Hepatic stellate cell (primary cell): ENCODE measurements at regions not wholly inside any gene's neighbourhood (a gene's known extent, or its start where the extent isn't known, plus 50 kb on each side); places are given as distances from the start of the nearest gene placed in this dataset.

Experiments used
- DNase-seq: peaks from one replicate; pipeline ENCODE4 v3.0.0; 2011; ENCODE audit warnings: low spot score

GRCh38 chr19:31946491-31946890 lies 398.9 kb upstream of the ZNF507 start:
- DNase-seq: no peak

GRCh38 chr19:31947436-31948115 lies 397.8 kb upstream of the ZNF507 start:
- no peak for DNase-seq

GRCh38 chr19:31952693-31953092 lies 392.7 kb upstream of the ZNF507 start:
- DNase-seq: no peak

GRCh38 chr19:31955061-31955460 lies 390.3 kb upstream of the ZNF507 start:
- no peak for DNase-seq

- DNase-seq: no peak
Measured at GRCh38 chr19:31955884-31956283, 389.5 kb upstream of the ZNF507 start.

GRCh38 chr19:31956771-31957392 lies 388.5 kb upstream of the ZNF507 start:
- no peak for DNase-seq

DNA sequence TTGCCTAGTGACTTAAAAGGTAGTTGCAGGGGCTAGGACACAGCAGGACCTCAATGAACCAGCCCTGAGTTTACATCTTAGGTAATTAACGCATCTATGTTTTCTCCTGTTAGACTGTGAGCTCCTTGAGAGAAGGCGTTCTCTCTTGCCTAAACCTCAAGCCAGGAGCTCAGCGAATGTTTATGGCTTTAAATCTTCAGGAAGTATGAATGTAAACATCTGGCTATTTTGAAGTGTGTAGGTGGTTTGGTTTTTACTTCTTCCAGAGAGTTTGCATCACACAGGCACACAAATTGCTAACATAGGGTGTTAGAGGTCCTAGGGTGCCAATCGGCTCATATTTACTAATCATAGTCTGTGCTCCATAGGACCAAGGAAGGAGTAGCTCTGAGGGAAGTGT lies 387.7 kb upstream of the ZNF507 start:
- DNase-seq: no peak

DNA sequence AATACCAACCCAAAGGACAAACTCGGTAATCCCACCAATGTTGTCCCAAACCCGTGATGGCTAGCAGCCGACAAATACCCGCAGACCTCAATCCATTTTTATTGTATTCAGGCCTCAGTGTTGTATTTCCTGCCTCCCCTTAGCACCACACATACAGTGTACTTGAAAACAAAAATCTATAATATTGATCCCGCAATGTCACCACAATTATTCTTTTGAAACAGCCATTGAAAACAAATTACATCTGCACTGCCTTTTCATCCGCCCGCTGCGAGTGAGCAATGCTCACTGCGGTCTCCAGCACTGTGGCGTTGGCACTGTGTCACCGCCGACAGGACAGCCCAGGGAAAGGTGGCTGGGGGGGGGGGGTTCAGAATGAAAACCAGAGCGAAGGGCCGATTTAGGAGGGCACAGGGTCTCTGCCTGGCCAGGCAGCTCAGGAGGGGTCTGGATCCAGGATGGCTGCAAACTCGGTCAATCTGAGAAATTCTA lies 385.8 kb upstream of the ZNF507 start:
- no peak for DNase-seq

- no peak for DNase-seq
Measured at GRCh38 chr19:31960474-31960873, 384.9 kb upstream of the ZNF507 start.

DNA sequence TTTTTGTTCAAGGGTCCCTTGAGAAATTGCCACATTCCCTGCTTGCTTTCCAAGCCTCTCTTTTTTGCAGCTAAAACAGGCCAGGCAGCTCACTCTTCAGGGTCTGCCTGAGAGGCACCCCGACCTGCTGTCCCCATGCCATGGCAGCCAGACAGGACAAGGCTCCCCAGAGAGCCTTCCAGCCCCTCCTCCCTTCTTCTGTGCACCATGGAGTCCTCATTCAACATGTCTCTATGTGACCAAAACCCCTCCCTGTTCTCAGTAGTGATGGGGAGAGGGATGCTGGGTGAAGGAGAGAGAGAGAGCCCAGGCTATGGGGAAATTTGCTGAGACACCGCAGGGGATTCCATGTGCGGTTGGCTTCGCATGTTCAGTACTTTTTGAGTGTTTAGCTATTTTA lies 384.2 kb upstream of the ZNF507 start:
- DNase-seq: no peak

GRCh38 chr19:31961667-31962066 lies 383.7 kb upstream of the ZNF507 start:
- no peak for DNase-seq

- DNase-seq: no peak
Measured at GRCh38 chr19:31962561-31962996, 382.8 kb upstream of the ZNF507 start.

DNA sequence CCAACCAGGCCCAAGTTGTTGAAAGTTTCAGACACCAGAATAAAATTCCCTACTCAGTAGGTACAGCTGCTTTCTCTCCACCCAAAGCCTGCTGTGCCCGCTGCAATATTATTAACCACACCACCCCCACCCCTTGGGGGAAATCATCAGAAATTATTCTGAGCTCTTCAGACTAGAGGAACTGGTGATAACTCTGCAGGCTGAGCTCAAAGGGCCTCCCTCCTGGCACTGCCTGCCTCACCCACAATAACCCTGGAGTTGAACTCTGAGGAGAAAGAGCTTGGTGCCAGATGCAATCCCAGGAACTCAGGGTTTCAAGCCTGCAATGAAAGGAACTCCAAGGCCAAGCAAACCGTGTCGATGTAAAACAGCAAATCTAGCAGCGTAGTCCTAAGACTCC lies 381.7 kb upstream of the ZNF507 start:
- no peak for DNase-seq

GRCh38 chr19:31969016-31969415 lies 376.4 kb upstream of the ZNF507 start:
- DNase-seq: no peak

DNA sequence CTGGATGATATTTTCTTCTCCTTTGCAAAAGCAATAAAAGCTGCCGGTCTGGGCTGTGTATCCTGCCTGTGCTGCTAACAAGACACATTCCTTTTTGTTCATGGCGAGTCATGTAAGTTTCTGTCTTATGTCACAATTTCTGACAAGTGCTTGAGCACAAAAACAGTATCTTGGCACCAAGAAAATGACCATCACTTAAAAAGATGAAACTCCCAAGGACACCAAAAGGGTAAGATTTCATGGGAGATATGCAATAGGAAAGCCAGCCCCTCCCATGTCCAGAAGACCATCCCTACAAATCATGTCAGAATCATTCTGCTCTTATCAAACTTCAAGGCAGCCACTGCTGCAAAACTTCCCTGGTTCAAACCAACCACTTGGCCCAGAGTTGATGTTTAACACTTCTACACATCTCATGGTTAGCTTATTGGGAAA lies 375.4 kb upstream of the ZNF507 start:
- DNase-seq: no peak

DNA sequence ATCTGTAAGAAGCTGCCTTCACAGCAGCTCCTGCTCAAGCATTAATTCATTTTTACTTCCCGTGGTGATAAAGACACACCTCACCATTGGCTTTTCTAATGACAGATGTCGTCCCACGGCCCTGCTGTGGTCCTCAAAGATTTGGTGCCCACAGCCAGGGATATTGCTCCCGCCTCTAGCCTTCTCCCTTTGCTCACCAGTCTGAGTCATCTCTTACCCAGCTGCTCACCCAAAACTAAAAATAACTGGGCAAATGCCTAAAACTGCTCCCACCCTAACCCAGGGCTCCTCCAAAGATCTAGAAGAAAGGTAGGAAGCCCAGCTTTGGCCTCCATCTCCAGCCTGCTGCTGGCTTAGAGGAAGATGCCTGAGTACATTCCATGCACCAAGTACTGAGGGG lies 371.1 kb upstream of the ZNF507 start:
- no peak for DNase-seq

DNA sequence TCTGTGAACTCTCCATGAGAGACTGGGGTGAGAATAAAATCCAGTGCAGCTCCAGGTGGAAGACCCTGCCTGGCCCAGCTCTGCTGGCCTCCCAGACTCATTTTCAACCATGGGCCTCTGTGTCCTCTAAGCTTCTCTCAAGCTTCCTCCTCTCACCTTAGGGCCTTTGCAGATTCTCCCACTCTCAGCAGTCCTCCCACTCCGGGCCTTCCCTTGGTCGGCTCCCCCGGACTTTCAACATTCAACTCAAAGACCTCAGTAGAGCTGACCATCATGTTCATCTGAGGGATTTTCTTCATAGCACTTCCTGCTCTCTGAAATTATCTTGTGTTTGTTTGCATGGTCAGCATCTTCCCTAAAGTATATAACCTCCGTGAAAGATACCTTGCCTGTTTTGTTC lies 370.5 kb upstream of the ZNF507 start:
- no peak for DNase-seq

DNA sequence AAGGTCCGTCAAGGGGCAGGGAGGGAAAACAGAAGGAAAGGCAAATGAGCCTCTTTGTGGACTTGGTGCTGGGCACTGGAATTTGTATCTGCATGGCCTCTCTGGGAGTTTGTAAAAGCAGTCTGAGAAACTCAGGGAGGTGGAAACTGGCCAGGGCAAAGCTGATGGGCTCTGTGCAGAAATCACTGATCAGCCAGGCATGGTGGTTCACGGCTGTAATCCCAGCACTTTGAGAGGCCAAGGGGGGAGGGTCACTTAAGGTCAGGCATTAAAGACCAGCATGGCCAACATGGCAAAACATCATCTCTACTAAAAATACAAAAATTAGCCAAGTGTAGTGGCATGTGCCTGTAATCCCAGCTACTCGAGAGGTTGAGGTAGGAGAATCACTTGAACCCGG lies 369.9 kb upstream of the ZNF507 start:
- no peak for DNase-seq

- DNase-seq: no peak
Measured at GRCh38 chr19:31976775-31977536, 368.5 kb upstream of the ZNF507 start.

GRCh38 chr19:31979362-31979761 lies 366.0 kb upstream of the ZNF507 start:
- no peak for DNase-seq

DNA sequence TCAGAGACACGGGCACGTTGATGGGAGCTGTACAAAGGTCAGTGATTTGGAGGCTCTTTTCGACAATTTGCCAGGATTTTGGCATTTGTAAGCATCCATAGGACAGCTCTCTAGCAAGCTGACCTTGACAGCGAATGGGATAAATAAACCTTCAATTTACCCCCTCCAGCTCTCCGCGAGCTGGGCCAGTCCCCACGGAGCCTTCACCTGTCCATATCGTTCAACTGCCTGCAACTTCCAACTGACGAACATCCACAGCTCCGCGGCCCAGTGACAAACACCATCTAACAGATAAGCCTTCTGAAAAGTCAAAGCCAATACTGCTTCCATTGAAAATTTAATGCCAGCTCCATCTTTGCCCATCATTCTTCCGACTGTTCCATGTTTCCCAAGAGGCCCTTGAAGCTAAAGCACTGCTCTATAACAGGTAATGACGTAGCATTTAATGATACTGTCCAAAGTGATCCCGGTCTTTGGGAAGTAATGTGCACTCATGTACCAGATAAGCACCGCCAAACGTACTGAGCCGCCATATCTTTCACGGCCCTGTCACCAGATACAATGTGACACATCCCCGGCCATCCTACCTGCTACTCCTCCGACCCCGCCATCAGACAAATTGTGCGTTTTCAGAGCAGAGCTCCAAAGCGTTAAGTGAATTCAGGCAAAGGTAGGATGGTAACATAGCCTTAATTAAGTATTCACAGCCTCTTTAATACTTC lies 365.3 kb upstream of the ZNF507 start:
- no peak for DNase-seq

- DNase-seq: no peak
Measured at GRCh38 chr19:31980796-31981195, 364.6 kb upstream of the ZNF507 start.
